Muscle of leg (tissue), 3 donors: ENCODE measurements at regions not wholly inside any gene's neighbourhood (a gene's known extent, or its start where the extent isn't known, plus 50 kb on each side); places are given as distances from the start of the nearest gene placed in this dataset.
A peak's percentile ranks its signal among the peaks of the same experiment; 100 is the strongest.

Source experiments
- DNase-seq: peaks from one replicate; pipeline ENCODE4 v3.0.0; 2013
- H3K27ac ChIP-seq: one replicate; pipeline ENCODE4 v1.5.1; 2013; ENCODE audit warnings: mild to moderate bottlenecking, low read length, control low read depth
- H3K27me3 ChIP-seq: one replicate; pipeline ENCODE4 v1.6.1; 2013; ENCODE audit warnings: low read length; ENCODE audit not compliant: control insufficient read depth, insufficient read depth
- H3K36me3 ChIP-seq: one replicate; pipeline ENCODE4 v1.6.1; 2013; ENCODE audit warnings: low read length; ENCODE audit not compliant: control insufficient read depth, insufficient read depth
- H3K4me1 ChIP-seq: one replicate; pipeline ENCODE4 v1.6.1; 2013; ENCODE audit warnings: low read length; ENCODE audit not compliant: control insufficient read depth, insufficient read depth
- H3K4me3 ChIP-seq: one replicate; pipeline ENCODE4 v1.5.1; 2013; ENCODE audit warnings: low read length, control low read depth
- H3K9me3 ChIP-seq: replicated peaks from 2 replicates; pipeline ENCODE4 v1.6.1; 2013; ENCODE audit warnings: low read depth, low read length; ENCODE audit not compliant: control insufficient read depth
- WGBS: methylation state at CpG from one replicate; pipeline ENCODE4 v1.1.5; 2013; ENCODE audit warnings: missing lambda C conversion rate; ENCODE audit not compliant: insufficient coverage; 5-methylcytosine and 5-hydroxymethylcytosine counted together

DNA sequence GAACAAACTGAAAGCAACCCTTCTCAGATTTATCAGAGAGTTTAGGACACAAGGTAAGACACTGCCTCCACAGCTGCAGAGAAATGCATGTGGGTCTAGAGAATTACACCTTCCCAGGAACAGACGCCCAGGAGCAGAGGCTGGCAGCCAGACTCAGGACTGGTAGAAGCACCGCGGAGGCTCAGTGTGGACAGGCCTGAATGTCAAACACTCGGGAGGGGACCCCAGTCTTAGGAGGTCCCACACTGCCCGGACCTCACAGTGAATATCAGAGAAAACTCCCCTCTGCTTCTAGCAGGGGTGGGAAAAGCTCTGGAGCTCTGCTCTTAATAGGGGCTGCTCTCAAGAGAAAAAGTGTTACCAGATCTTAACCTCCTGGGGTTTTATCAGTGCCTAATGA, 952.7 kb downstream of the BRD1 start:
- peaks cover 2% of the 10 kb centered on the region for H3K9me3 ChIP-seq
- 33% methylated on average over 1 of the region's 5 CpGs for WGBS
- no peak for DNase-seq
- H3K4me3 ChIP-seq, result no peak overlapping the region
- H3K4me1 ChIP-seq, result peaks cover 4% of the 10 kb centered on the region
- no peak overlapping the region for H3K27ac ChIP-seq
- peaks cover 8% of the 10 kb centered on the region for H3K27me3 ChIP-seq
- no peaks in the 10 kb centered on the region for H3K36me3 ChIP-seq

DNA sequence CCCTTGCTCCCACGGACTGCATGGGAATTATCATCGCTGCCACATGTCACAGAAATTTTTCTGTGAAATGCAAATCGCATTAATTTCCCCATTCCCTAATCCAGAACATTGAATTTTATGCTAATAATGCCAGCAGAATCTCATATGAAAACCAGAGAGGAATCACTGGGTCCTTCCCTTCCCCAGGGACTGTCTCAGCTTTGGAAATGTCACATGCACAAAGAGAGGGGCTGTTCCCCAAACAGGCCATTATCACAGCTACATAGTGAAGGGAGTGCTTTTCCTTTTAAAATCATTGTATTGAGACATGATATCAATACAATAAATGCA, 954.5 kb downstream of the BRD1 start:
- WGBS, result 76% methylated on average over 3 of the region's 3 CpGs

GRCh38 chr22:48872271-48873190, 955.1 kb downstream of the BRD1 start:
- H3K4me3 ChIP-seq, result no peak overlapping the region
- 73% methylated on average over 15 of the region's 21 CpGs for WGBS
- no peak for DNase-seq
- H3K27ac ChIP-seq, result no peak overlapping the region
- H3K4me1 ChIP-seq, result peaks cover 21% of the 10 kb centered on the region
- H3K36me3 ChIP-seq, result no peaks in the 10 kb centered on the region
- H3K27me3 ChIP-seq, result peaks cover 9% of the 10 kb centered on the region
- peaks cover 5% of the 10 kb centered on the region for H3K9me3 ChIP-seq

More for the DNA sequence above, 954.5 kb downstream of the BRD1 start:
- no peak overlapping the region for H3K27ac ChIP-seq
- peaks cover 5% of the 10 kb centered on the region for H3K9me3 ChIP-seq
- H3K27me3 ChIP-seq, result peaks cover 9% of the 10 kb centered on the region
- H3K36me3 ChIP-seq, result no peaks in the 10 kb centered on the region
- DNase-seq, result no peak
- H3K4me3 ChIP-seq, result no peak overlapping the region
- H3K4me1 ChIP-seq, result peaks cover 14% of the 10 kb centered on the region

DNA sequence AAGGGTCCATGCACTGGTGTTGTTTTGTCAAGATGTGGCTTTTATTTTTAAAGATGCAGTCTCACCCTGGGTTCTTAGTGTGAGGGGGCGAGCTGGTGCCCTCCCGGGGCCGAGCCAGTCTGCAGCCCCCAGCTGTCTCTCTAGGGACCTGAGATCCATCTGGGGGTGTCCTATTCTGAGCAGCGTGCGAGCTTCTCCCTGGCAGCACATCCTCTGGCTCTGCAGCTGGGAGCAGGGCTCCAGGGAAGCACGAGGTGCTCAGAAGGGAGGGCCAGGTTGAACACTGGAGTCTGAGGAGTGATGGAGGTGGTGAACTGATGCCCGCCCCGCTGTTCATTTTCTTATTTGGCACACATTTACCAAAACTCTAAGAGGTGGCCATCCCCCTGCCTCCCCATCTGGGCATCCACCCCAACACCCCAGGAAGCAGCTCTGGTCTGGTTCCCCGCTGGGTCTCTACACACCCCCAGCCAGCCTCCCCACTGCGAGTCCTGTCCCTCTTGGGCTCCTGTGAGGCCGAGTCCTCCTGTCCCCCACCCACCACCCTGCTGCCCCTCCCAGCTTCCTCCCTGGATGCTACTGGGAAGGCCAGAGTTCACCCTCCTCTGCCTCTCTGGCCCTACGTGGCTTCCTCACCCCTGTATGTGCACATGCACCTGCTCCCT, 956.4 kb downstream of the BRD1 start:
- Histone ChIP-seq H3K36me3 (no peaks in the 10 kb centered on the region), H3K9me3 (peaks cover 5% of the 10 kb centered on the region), H3K27me3 (peaks cover 10% of the 10 kb centered on the region), H3K27ac (no peak overlapping the region), H3K4me3 (no peak overlapping the region), H3K4me1 (peaks cover 33% of the 10 kb centered on the region)
- DNase-seq, result no peak
- WGBS, result 76% methylated on average over 7 of the region's 12 CpGs

DNA sequence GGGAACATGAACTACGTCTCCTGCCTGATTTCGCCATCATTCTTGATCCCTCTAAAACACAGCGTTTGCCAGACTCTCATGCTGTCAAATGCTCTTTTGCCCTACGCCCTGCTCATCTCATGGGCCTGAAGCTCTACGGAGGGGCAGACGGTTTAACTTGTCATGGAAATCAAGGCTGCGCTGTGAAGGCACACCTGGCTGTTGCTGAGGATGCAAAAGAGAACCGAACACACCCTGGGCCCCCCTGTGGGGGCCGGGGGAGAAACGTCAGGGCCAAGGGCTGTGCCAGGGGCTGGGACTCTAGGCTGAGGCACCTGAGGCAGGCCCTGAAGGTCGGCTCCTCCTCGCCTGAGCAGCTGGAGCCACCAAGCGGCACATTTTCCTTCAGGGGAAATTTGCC, 957.2 kb downstream of the BRD1 start:
- Histone ChIP-seq H3K4me3 (no peak overlapping the region), H3K27ac (no peak overlapping the region), H3K36me3 (no peaks in the 10 kb centered on the region), H3K4me1 (peaks cover 41% of the 10 kb centered on the region), H3K27me3 (peaks cover 11% of the 10 kb centered on the region), H3K9me3 (peaks cover 5% of the 10 kb centered on the region)
- peak; percentile 14 for DNase-seq
- 71% methylated on average over 8 of the region's 13 CpGs for WGBS

- no peak for DNase-seq
- Histone ChIP-seq H3K9me3 (peaks cover 5% of the 10 kb centered on the region), H3K36me3 (no peaks in the 10 kb centered on the region), H3K4me1 (peaks cover 42% of the 10 kb centered on the region), H3K27ac (no peak overlapping the region), H3K4me3 (no peak overlapping the region), H3K27me3 (peaks cover 9% of the 10 kb centered on the region)
- WGBS, result 100% methylated on average over 1 of the region's 5 CpGs
Observed at GRCh38 chr22:48869788-48870187, 957.9 kb downstream of the BRD1 start.

- Histone ChIP-seq H3K27ac (no peak overlapping the region), H3K4me3 (no peak overlapping the region), H3K4me1 (peaks cover 42% of the 10 kb centered on the region), H3K27me3 (peaks cover 11% of the 10 kb centered on the region), H3K36me3 (no peaks in the 10 kb centered on the region), H3K9me3 (peaks cover 5% of the 10 kb centered on the region)
- 82% methylated on average over 12 of the region's 12 CpGs for WGBS
- DNase-seq, result no peak
Observed at GRCh38 chr22:48869161-48869560, 958.5 kb downstream of the BRD1 start.

DNA sequence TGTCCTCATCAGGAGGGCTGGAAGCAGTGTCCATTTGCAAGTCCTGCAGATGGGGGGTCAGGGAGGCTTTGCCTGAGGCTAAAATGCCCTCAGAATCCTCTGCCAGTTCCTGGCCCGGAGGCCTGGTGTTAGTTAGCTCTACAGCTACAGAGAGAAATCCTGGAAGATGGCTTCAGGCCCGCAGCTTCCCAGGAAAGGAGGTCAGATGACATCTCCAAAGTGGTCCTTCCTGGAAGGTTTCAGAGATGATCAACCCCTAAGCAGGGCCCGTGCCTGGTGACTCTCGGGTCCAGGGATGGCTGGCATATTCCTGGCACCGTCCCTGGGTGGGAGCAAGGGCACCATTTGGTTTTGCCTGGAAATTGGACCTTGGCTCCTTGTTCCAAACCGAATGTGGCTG, 959.1 kb downstream of the BRD1 start:
- H3K9me3 ChIP-seq, result peaks cover 5% of the 10 kb centered on the region
- 38% methylated on average over 6 of the region's 6 CpGs for WGBS
- peaks cover 11% of the 10 kb centered on the region for H3K27me3 ChIP-seq
- H3K4me1 ChIP-seq, result peaks cover 42% of the 10 kb centered on the region
- no peak overlapping the region for H3K27ac ChIP-seq
- H3K36me3 ChIP-seq, result no peaks in the 10 kb centered on the region
- H3K4me3 ChIP-seq, result no peak overlapping the region
- peak; percentile 13 for DNase-seq

GRCh38 chr22:48867891-48868290, 959.8 kb downstream of the BRD1 start:
- Histone ChIP-seq H3K27ac (peak overlapping the region; percentile 69), H3K9me3 (peaks cover 5% of the 10 kb centered on the region), H3K4me1 (peaks cover 41% of the 10 kb centered on the region), H3K27me3 (peaks cover 9% of the 10 kb centered on the region), H3K36me3 (no peaks in the 10 kb centered on the region), H3K4me3 (no peak overlapping the region)
- 21% methylated on average over 10 of the region's 10 CpGs for WGBS
- peak; percentile 48 for DNase-seq

GRCh38 chr22:48866906-48867681, 960.6 kb downstream of the BRD1 start:
- H3K36me3 ChIP-seq, result no peaks in the 10 kb centered on the region
- no peak overlapping the region for H3K4me3 ChIP-seq
- H3K9me3 ChIP-seq, result peaks cover 5% of the 10 kb centered on the region
- peaks cover 6% of the 10 kb centered on the region for H3K27me3 ChIP-seq
- H3K27ac ChIP-seq, result peak overlapping the region; percentile 69
- H3K4me1 ChIP-seq, result peaks cover 38% of the 10 kb centered on the region
- peak; percentile 83 for DNase-seq
- WGBS, result 41% methylated on average over 17 of the region's 22 CpGs
